ENCODE measurements at regions not wholly inside any gene's neighbourhood (a gene's known extent, or its start where the extent isn't known, plus 50 kb on each side); places are given as distances from the start of the nearest gene placed in this dataset.
A peak's percentile ranks its signal among the peaks of the same experiment; 100 is the strongest.
"Not testable (repeated sequence)": the region's sequence is repeated elsewhere in the genome, so short reads cannot be mapped to it uniquely, and the experiment has no call there.

DNA sequence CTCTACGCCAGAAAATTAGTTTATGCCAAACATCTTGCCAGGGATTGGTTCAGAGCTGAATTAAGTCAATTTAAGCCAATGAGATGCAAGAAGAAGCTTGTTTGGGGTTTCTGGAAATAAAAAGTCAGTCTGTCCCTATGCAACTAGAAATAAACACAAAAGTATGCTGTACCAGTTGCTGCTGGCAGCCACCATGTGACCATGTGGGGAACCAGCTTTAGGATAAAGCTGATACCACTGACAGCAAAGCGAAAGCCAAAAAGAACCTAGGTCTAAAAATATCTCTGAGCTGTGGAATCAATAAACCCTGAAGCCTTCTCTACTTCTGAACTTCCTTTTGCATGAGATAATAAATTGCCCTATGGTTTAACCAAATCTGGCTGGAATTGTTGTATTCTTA lies 181.8 kb upstream of the PARD3B start:
- DNase-seq = no peak

DNA sequence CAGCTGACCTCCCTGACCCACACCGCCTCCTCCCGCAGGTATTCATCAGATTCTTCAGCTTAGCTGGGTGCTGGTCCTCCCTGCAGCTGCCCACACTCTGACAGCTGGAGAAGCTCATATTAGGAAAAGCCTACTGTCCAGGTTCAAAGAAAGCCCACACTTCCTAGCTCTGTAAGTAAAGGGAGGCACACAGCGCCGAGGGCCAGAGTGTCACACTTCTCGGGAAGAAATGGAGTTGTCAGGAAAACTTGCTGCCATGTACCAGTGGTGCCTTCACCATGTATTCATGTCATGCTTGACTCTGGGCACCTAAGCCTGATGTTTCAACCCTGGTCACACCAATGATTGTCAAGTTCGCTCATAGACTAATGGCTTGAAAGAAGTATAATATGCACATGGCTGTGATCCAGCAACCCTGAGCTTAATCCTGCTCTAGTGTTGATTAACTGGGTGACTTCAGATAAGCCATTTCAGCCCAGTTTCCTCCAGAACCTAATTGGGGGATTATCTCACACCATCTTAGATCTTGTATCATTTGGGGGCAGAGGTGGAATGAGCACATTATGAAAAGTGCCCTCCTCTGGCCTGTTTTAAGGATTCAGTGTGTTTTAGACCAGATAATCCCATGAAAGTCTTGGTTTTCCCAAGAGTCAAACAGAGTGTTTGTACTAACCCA lies 180.3 kb upstream of the PARD3B start:
- no peak for DNase-seq

DNA sequence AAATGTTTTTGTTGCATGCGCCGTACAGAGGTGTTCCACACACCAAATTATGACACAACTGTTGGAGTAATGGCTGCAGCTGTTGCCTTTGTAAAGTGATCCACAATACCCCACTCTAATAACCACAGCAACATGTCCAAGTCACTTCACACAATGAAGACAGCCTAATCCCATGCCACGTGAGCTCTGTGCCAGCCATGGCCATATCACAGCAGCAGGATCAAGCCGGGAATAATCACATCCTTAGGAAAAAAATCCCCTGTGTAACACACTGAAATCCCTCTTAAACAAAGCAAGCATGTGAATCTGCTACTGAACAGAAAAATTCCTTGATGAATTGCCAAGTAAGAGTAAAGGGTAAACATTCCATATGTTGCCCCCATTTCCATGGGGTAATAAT lies 179.5 kb upstream of the PARD3B start:
- DNase-seq = peak; percentile 91

DNA sequence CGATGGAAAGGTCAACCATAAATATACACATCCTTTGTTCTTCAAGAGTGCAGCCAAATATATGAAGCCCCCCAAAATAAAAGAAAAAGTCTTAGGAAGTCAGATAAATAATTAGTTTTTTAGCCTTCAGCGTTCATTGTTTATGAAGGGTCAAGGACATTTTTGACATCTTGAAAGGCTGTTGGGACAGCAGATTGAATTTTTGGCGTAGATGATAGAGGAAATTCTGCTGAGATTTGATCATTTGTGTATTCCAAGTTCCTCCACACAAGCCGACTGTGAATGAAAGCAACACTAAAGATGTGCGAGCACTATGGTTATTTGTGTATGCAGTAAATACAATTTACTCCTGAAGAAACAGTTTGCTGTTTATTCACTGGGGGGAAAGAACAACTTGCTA lies 177.8 kb upstream of the PARD3B start:
- DNase-seq = no peak

DNA sequence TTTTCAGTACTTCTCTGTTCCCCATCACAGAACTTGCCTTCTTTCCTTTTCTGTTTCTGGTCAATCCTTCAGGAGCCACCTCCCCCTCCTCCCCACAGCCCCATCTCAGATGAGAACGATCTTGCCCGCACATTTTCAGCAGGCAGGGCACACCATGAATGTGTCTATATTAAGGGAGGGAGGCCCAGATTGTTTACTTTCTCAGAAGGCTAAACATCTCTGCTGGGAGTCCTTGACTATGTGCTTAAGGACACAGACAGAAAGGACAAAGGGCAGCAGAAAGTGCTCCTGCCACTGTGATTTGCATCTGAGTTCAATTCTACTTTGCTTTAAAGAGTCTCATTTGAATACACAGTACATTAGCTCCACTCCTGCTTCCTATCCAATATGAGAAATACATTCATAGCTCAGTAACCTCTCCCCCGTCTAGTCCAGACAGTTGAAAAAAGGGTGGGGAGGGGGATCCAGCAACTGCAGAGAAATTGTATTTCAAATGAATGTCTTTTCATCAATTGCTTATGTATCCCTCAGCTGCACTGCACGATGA lies 175.0 kb upstream of the PARD3B start:
- DNase-seq = no peak

DNA sequence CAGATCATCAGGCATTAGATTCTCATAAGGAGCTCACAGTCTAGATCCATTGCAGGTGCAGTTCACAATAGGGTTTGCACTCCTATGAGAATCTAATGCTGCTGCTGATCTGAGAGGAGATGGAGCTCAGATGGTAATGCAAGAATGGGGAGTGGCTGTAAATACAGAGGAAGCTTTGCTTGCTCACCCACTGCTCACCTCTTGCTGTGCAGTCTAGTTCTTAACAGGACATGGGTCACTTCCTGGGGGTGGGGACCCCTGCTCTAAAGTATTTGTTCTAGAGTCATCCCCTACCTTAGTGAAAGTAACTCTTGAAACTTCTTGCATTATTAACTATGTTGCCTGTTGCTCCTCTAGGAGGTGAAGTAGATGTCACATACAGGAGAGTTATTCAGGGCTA lies 171.3 kb upstream of the PARD3B start:
- DNase-seq = no peak

DNA sequence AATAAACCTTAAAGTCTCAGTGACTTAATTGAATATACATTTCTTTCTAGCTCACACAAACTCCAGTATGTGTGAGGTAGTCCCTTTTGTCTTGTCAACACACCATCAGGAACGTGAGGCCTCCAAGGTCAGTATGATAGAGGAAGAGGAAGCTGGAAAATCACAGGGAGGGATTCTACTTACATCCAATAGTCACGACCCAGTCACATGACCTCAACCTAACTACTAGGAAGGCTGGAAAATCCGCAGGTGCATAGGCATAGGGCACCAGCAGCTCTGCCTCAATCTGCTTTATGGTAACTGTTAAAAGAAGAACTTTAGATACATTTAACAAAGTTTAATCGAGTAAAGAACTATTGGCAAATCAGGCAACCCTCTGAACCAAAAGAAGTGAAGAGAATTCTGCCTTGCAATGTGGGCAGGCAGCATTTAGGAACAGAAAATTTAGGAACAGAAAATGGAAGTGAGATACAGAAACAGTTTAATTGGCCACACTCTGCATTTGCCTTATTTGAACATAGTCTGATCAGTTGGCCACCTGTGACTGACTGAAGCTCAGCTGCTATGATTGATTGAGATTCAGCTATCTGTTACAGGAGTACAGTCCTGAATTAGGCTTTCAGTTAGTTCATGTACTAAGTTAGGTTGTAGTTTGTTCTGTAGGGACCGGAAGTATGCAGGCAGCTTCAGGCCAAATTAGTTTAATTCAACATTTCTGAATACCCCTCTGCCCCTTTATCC lies 165.0 kb upstream of the PARD3B start:
- DNase-seq = no peak

DNA sequence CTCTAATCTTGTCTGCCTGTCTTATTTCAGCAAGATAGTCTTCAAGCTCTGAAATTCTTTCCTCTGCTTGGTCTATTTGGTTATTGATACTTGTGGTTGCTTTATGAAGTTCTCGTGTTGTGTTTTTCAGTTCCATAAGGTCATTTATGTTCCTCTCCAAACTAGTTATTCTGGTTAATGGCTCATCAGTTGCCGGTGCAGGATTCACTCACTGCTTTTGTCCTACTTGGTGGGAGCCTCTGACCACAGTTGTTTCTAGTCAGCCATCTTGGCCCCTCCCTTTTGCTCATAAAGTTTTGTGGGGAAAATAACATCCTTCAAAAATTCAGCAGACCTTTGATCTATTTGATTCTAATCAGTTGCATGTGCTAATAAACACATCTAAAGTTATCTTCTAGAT lies 158.6 kb upstream of the PARD3B start:
- no peak for DNase-seq

DNA sequence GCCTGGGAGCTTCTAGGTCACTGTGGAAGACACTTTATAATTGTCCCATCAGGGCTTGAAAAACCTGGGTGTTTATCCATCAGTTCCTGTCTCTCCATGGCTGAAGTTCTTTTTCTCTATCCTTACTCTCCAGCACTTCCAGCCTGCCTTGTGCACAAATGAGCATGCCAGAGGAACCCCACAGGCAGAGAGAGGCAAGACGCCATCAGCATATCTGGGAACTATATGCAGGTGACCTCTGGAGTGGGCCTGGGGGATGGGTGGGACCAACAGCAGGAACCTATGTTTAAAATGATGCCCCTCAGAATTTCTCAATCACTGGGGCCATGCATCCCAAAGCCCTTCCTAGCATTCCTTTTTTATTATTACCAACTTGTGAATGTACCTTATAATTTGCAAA lies 156.2 kb upstream of the PARD3B start:
- DNase-seq = no peak

DNA sequence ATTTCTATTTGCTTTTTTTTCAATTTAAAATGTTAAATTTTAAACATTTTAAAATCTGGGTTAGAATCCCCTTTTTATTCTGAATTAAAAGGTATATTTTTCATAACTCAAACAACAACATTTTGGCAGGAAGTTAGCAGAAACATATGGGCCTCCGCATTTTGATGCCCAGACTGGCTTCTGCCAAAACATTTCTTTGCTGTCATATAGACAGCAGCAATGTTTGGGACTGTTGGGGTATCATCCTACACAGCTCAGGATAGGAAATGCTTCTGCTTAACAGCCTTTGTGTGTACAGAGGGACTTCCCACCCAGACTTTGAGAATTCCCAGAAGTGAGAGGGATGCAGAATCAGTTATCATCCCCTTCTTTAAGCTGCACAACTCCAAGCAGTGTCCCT lies 155.4 kb upstream of the PARD3B start:
- DNase-seq = no peak

DNA sequence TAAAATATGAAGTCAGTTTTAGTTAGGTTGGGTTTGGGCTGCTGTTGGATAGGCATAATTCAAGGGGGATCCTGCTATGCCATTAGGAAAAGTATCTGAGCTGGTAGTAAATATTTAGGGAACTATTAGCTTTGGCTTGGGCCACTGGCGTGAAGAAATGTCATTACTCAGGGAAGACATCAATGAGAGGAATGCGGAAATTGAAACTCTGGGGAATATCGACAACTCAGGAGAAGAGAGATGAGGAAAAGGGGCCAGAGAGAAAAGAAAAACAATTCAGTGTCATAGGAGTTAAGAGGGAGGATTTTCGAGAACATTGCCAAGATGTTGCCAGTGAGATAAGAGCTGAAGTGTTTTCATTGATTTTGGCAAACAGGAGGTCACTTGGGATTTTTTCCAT lies 149.7 kb upstream of the PARD3B start:
- DNase-seq = no peak

DNA sequence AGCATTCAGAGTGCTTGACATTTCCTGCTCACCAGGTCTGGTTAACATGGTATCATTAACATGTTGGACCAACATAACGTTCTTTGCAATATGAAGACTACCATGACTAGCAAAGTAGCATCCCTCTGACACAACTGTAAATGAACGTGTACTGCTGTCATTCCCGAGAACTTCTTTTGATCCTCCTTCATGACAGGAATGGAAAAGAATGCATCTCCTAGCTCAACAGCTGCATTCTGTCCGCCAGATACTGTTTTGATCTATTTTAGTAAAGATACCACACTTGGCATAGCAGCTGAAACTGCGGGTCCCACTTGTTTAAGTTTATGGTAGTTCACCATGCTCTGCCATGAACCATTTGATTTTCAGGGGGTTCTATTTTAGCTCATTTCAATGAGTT lies 144.2 kb upstream of the PARD3B start:
- DNase-seq = peak; percentile 12

DNA sequence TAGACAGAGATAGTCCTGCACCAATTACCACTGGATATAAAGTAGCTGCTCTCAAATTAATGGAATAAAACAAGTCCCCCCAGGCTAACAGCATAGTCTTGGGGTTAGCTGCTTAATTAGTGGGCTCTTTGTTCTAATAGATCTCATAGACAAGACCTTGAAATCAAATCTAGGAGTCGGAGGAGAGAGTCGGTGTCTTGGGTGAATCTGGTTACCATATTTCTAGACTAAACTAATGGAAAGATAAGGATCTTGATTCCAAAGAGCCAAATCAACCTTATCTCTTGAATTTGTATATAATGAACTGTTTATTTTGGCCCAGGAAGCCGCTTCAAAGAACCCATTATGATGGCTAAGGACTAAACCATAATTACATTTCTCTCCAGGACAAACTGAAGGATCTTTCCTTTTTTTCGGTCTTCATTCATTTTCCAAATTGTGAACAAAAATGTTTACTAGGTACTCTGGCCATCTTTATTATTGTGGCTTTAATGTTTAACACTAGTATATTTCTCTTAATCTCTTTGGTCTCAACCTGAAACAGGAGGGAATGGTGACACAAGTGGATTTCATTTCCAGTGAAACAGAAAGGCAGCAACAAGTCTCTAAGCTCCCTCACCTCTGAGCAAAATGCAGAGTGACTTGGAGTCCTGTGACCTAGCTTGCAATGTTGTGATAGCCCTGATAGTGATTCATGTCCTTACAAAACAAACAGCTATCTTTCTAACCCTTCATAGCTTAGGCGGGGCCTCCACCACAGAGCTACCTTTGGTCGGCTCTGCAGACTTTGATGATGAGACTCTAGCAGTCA lies 137.9 kb upstream of the PARD3B start:
- no peak for DNase-seq

DNA sequence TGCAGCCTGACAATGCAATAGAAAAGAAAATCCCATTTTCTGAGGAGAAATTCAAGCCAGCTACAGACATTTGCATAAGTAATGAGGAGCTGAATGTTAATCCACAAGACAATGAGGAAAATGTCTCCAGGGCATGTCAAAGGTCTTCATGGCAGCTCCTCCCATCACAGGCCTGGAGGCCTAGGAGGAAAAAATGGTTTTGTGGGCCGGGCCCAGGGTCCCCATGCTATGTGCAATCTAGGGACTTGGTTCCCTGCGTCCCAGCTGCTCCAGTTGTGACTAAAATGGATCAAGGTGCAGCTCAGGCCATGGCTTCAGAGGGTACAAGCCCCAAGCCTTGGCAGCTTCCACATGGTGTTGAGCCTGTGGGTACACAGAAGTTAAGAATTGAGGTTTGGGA lies 132.5 kb upstream of the PARD3B start:
- DNase-seq = not testable (repeated sequence)

DNA sequence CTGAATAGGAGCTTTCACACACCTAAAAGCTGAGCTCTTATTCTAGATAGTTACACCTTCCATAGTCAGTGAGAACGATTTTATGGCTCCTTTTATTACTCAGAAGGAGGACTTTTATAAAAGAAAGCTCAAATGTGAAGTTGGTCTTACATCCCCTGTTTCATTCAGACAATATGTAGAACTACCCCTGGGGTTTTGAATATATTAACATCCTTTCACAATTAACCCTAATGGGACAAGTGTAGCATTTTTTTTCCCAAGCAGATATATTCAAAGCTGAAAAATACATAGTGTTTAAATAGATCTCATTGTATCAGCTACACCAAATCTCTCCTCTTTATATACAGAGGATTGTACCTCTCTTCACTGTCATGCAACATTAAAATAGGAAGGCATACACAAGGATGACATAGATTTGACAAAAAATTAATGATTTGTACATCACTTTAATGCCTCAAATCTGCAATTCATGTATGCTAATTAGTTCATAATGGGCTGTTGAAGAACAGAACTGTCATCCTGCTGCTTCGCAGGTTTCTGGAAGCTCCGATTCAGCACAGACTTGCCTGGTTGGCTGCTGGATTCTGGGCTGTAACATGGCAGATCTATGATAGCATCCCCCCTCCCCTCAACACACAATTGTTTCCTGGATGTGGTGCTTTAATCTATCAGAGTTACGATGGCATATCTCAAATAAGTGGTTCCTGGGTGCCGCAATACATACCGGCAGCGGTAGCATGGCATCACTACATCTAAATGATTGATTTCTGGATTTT lies 129.7 kb upstream of the PARD3B start:
- DNase-seq = no peak

DNA sequence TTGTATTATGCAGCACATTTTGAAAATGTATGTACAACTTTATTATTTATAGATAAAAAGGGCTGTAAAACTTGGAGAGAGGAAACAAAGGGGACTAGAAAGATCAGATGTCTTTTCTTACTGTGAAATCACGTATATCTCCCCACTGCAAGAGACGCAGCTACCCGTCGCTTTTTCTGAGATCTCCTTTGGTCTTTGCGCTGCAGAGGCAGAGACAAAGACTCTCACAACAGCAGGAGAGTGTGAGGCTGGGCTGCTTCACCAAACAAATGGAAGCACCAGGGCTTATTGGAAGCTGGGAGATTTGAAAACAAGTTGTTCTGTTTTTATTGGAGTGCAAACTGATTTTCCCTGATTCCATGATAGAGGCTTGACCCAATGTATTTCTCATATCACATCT lies 129.0 kb upstream of the PARD3B start:
- no peak for DNase-seq

DNA sequence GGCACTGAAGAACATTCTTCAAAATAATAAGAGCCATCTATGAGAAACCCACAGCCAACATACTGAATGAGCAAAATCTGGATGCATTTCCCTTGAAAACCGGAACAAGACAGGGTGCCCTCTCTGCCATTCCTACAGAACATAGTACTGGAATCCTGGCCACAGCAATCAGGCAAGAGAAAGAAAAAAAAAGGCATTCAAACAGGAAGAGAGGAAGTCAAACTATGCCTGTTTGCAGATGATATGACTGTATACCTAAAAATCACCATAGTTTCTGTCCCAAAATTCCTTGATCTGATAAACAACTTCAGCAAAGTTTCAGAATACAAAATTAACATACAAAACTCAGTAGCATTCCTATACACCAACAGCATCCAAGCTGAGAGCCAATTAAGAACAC lies 119.5 kb upstream of the PARD3B start:
- DNase-seq = no peak

DNA sequence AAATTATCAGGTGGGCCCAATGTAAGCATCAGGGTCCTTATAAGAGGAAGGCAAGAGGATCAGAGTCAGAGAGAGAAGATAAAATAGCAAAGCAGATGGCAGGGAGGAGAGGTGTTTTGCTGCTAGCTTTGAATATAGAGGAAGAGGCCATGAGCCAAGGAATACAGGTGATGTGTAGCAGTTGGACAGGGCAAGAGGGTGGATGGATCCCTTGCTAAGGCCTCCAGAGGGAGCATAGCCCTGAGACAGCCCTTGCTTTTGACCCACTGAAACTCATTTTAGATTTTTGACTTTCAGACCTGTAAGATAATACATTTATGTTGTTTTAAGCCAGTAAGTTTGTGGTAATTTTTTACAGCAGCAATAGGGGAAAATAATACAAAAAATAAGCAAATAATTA lies 116.6 kb upstream of the PARD3B start:
- no peak for DNase-seq

DNA sequence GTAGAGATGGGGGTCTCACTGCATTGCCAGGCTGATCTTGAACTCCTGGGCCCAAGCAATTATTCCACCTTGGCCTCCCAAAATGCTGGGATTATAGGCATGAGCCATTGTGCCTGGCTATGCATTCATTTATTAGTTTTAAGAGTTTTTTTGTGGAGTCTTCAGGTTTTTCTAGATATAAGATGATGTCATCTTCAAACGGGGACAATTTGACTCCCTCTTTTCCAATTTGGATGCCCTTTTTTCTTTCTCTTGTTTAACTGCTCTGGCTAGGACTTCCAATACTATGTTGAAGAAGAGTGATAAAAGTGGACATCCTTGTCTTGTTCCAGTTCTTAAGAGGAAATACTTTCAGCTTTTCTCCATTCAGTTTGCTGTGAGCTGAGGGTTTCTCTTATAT lies 113.7 kb upstream of the PARD3B start:
- no peak for DNase-seq

DNA sequence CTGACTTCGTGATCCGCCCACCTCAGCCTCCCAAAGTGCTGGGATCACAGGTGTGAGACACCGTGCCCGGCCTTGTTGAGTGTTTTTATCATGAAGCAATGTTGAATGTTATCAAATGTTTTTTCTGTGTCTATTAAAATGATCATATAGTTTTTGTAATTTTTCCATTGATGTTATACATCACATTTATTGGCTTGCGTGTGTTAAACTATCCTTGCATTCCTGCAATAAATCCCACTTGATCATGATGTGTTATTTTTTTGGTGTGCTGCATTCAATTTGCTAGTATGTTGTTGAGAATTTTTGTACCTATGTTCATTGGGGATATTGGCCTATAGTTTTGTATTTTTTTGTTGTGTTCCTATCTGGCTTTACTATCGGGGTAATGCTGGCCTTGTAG lies 113.1 kb upstream of the PARD3B start:
- no peak for DNase-seq

DNA sequence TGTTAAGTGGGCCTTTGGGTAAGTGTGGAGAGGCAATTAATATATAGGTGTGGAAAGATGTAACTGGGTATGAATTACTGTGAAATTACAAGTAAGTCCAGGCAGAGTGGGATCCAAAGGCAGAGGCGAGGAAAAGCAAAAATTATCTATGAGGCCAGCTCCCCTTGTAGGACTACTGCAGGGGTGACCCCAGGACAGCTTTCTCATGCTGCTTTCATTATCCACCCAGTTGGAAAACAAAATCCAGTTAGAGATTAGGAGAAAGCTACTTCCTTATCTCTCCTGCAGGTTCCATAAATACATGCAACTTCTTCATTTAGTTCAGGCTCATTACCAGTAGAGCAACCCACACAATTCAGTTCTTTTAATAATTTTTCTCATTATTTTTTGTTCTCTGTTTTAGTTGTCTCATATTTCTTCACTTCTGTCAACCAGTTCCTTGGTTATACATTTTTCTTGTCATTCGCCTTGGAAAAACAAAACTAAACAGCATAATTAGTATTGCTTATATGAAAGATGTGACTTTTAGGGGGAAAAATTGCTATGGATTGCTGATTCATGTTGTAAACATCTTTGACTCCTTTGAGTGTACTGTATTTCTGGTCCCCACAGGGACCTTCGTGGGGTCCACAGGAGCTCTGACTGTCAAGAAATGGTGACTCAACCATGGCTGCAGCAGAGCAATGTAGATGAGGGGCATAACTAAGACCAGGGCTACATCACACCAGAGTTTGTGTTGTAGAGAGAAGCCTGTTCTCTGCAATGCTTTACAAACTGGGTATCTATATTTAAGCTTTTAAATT lies 110.4 kb upstream of the PARD3B start:
- DNase-seq = no peak

DNA sequence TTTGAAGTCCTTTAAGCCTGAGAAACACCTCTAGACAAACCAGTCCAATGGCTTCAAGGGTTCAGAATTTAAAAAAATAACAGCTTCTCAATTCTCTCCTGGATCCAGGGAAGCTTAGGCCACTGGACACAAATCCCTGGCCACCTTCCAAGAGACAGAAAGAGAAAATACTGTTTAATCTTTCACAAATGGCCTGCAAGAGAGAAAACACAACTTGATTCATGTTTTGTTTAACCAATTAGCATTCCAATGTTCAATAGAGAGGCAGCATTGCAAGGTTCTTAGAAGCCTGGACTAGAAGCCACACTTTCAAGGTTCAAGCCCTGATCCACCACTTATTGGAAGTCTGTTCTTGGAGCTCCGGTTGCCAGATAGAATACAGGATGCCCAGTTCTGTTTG lies 109.0 kb upstream of the PARD3B start:
- DNase-seq = no peak

All from tongue (tissue), 1 donor.